ENCODE measurements at regions not wholly inside any gene's neighbourhood (a gene's known extent, or its start where the extent isn't known, plus 50 kb on each side); places are given as distances from the start of the nearest gene placed in this dataset.

GRCh38 chr6:8342241-8342819 is 93.0 kb downstream of the SLC35B3 start:
- DNase-seq (ENCODE audit: low read depth in 1 of 2, low spot score in 1 of 2), result no peak
- Histone ChIP-seq H3K4me3 (replicated peaks; ENCODE audit: insufficient read depth, low read length) (no peak overlapping the region), H3K27ac (replicated peaks) (no peak overlapping the region), H3K27me3 (ENCODE audit: insufficient read depth, poor library complexity, severe bottlenecking) (peaks cover 2% of the 10 kb centered on the region)
- no peak for TF ChIP-seq POLR2AphosphoS5 (IDR thresholded peaks at IDR 0.05; ENCODE audit: low read depth)
- no peak for TF ChIP-seq CTCF (IDR thresholded peaks at IDR 0.05; ENCODE audit: insufficient read depth, low read length)
- TF ChIP-seq, protein P1, sequence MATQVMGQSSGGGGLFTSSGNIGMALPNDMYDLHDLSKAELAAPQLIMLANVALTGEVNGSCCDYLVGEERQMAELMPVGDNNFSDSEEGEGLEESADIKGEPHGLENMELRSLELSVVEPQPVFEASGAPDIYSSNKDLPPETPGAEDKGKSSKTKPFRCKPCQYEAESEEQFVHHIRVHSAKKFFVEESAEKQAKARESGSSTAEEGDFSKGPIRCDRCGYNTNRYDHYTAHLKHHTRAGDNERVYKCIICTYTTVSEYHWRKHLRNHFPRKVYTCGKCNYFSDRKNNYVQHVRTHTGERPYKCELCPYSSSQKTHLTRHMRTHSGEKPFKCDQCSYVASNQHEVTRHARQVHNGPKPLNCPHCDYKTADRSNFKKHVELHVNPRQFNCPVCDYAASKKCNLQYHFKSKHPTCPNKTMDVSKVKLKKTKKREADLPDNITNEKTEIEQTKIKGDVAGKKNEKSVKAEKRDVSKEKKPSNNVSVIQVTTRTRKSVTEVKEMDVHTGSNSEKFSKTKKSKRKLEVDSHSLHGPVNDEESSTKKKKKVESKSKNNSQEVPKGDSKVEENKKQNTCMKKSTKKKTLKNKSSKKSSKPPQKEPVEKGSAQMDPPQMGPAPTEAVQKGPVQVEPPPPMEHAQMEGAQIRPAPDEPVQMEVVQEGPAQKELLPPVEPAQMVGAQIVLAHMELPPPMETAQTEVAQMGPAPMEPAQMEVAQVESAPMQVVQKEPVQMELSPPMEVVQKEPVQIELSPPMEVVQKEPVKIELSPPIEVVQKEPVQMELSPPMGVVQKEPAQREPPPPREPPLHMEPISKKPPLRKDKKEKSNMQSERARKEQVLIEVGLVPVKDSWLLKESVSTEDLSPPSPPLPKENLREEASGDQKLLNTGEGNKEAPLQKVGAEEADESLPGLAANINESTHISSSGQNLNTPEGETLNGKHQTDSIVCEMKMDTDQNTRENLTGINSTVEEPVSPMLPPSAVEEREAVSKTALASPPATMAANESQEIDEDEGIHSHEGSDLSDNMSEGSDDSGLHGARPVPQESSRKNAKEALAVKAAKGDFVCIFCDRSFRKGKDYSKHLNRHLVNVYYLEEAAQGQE (IDR thresholded peaks at IDR 0.05; ENCODE audit: insufficient replicate concordance, low read depth), result no peak
- no peak for TF ChIP-seq SPI1 (IDR thresholded peaks at IDR 0.05; ENCODE audit: borderline replicate concordance, low read depth)
- TF ChIP-seq GABPA (IDR thresholded peaks at IDR 0.05; ENCODE audit: low read depth), result no peak

- DNase-seq (ENCODE audit: low read depth in 1 of 2, low spot score in 1 of 2), result no peak
- TF ChIP-seq CTCF (IDR thresholded peaks at IDR 0.05; ENCODE audit: insufficient read depth, low read length) (no peak), GABPA (IDR thresholded peaks at IDR 0.05; ENCODE audit: low read depth) (no peak), SPI1 (IDR thresholded peaks at IDR 0.05; ENCODE audit: borderline replicate concordance, low read depth) (no peak), POLR2AphosphoS5 (IDR thresholded peaks at IDR 0.05; ENCODE audit: low read depth) (no peak)
- TF ChIP-seq, protein P1 (IDR thresholded peaks at IDR 0.05; ENCODE audit: insufficient replicate concordance, low read depth), result no peak
- no peak overlapping the region for H3K27ac ChIP-seq (replicated peaks)
Measured at GRCh38 chr6:8337147-8337546, 98.2 kb downstream of the SLC35B3 start.

GRCh38 chr6:8336406-8337057 is 98.8 kb downstream of the SLC35B3 start:
- DNase-seq (ENCODE audit: low read depth in 1 of 2, low spot score in 1 of 2), result no peak
- TF ChIP-seq, protein P1 (IDR thresholded peaks at IDR 0.05; ENCODE audit: insufficient replicate concordance, low read depth), result no peak
- TF ChIP-seq POLR2AphosphoS5 (IDR thresholded peaks at IDR 0.05; ENCODE audit: low read depth) (no peak), SPI1 (IDR thresholded peaks at IDR 0.05; ENCODE audit: borderline replicate concordance, low read depth) (no peak), CTCF (IDR thresholded peaks at IDR 0.05; ENCODE audit: insufficient read depth, low read length) (no peak), GABPA (IDR thresholded peaks at IDR 0.05; ENCODE audit: low read depth) (no peak)
- Histone ChIP-seq H3K27ac (replicated peaks) (no peak overlapping the region), H3K4me3 (replicated peaks; ENCODE audit: insufficient read depth, low read length) (no peak overlapping the region), H3K27me3 (ENCODE audit: insufficient read depth, poor library complexity, severe bottlenecking) (peaks cover 2% of the 10 kb centered on the region)

More at GRCh38 chr6:8337147-8337546, 98.2 kb downstream of the SLC35B3 start:
- H3K4me3 ChIP-seq (replicated peaks; ENCODE audit: insufficient read depth, low read length), result no peak overlapping the region
- peaks cover 2% of the 10 kb centered on the region for H3K27me3 ChIP-seq (ENCODE audit: insufficient read depth, poor library complexity, severe bottlenecking)

Measured in HL-60 (cell line).